ENCODE measurements at regions not wholly inside any gene's neighbourhood (a gene's known extent, or its start where the extent isn't known, plus 50 kb on each side); places are given as distances from the start of the nearest gene placed in this dataset.

- no peaks in the 10 kb centered on the region for H3K4me1 Mint-ChIP-seq
- WGBS (ENCODE audit: extremely low coverage, insufficient read length, low lambda C conversion rate), result no CpG with 5 or more reads among the region's 7 CpGs
- no peaks in the 10 kb centered on the region for H4K20me1 ChIP-seq (ENCODE audit: control insufficient read depth, insufficient read depth, insufficient read length)
- H3K4me1 ChIP-seq (ENCODE audit: insufficient read depth, low read length), result no peaks in the 10 kb centered on the region
- peaks cover 8 to 10% of the 10 kb centered on the region in 2 experiments; a peak in 3 of 5 replicates for H3K9me3 Mint-ChIP-seq
- no peak overlapping the region for H3T11ph ChIP-seq (ENCODE audit: low read length)
- H4K91ac ChIP-seq (ENCODE audit: insufficient read length, low read depth, low read length), result no peak overlapping the region
- no peak overlapping the region for H3K4ac ChIP-seq (ENCODE audit: low read depth, low read length)
- H3K4me2 ChIP-seq (ENCODE audit: insufficient read depth, insufficient read length, low read length), result no peak overlapping the region
- no peak overlapping the region for H2BK5ac ChIP-seq (ENCODE audit: insufficient read length, low read length)
- no peak overlapping the region for H3K14ac ChIP-seq (ENCODE audit: insufficient read depth, low read length)
- no peak overlapping the region for H3K18ac ChIP-seq (ENCODE audit: insufficient read length, low read depth, low read length)
- TF ChIP-seq CTCF (conservative IDR thresholded peaks at IDR 0.05), result no peak
- H3K36me3 Mint-ChIP-seq (ENCODE audit: insufficient read depth in 1 of 3, low read depth in 3 of 3), result peaks cover 0 to 12% (median 5%) of the 10 kb centered on the region in 3 experiments; a peak in 4 of 7 replicates
- H4K8ac ChIP-seq (replicated peaks; ENCODE audit: insufficient read length, low read depth, low read length), result no peak overlapping the region
- H3K23me2 ChIP-seq (ENCODE audit: insufficient read length, low read depth, low read length, poor library complexity, severe bottlenecking), result no peaks in the 10 kb centered on the region
- H2BK20ac ChIP-seq (ENCODE audit: low read depth, low read length, poor library complexity, severe bottlenecking), result no peak overlapping the region
- no peak overlapping the region for H2BK12ac ChIP-seq (ENCODE audit: insufficient read length, low read depth, low read length)
- H3K23ac ChIP-seq (ENCODE audit: insufficient read length, low read depth, low read length), result no peak overlapping the region
- no peak overlapping the region for H2BK120ac ChIP-seq (ENCODE audit: low read depth, low read length, poor library complexity, severe bottlenecking)
- no peaks in the 10 kb centered on the region for H3K79me2 ChIP-seq (ENCODE audit: insufficient read depth, low read length)
- no peak overlapping the region for H3K4me3 Mint-ChIP-seq
- peaks cover 1% of the 10 kb centered on the region for H3K9me3 ChIP-seq (ENCODE audit: control insufficient read depth, low read depth, low read length)
- H3K27me3 ChIP-seq (ENCODE audit: insufficient read depth, low read length), result no peaks in the 10 kb centered on the region
- no peak overlapping the region for H2AK5ac ChIP-seq (ENCODE audit: insufficient read length, low read length)
- no peaks in the 10 kb centered on the region for H3K79me1 ChIP-seq (ENCODE audit: insufficient read depth, low read depth, low read length, poor library complexity, severe bottlenecking)
- H3K9ac ChIP-seq (ENCODE audit: extremely low read depth, insufficient read length, low read length), result no peak overlapping the region
- no peak overlapping the region for H4K5ac ChIP-seq (ENCODE audit: insufficient read length, low read depth, low read length)
- no peak overlapping the region for H3K27ac ChIP-seq (ENCODE audit: insufficient read length, low read depth, low read length)
- H3K27ac Mint-ChIP-seq, result no peak overlapping the region
- H2AFZ ChIP-seq (ENCODE audit: low read length), result no peak overlapping the region
- H3K56ac ChIP-seq (ENCODE audit: insufficient read length, low read depth, low read length), result no peak overlapping the region
- no peaks in the 10 kb centered on the region for H3K27me3 Mint-ChIP-seq (ENCODE audit: low read depth)
- no peak overlapping the region for H2BK15ac ChIP-seq (ENCODE audit: low read depth, low read length)
- no peak for DNase-seq
These were observed 164.2 kb downstream of the ACTL7B start for GRCh38 chr9:108691614-108692013.
